Cardiac fibroblast (primary cell): ENCODE measurements at regions not wholly inside any gene's neighbourhood (a gene's known extent, or its start where the extent isn't known, plus 50 kb on each side); places are given as distances from the start of the nearest gene placed in this dataset.

Experiments used
- DNase-seq, 2 donors: peaks; one replicate each; pipeline versions ENCODE4 v3.0.0 to v3.0.0-alpha.2; 2010; ENCODE audit warnings: low read depth in 2 of 2
- H3K4me3 ChIP-seq, 2 donors: replicated peaks in 1 of 2; 1 replicate in 1 of 2; 2 replicates in 1 of 2; pipeline ENCODE4 v1.5.1; 2011; ENCODE audit warnings: low read depth in 2 of 2, low read length in 2 of 2, mild to moderate bottlenecking in 2 of 2, moderate library complexity in 1 of 2
- CTCF ChIP-seq: IDR thresholded peaks from one replicate; pipeline ENCODE4 v1.5.1; 2011; ENCODE audit warnings: low read depth, mild to moderate bottlenecking, low read length, inconsistent platforms

GRCh38 chr1:38527373-38527966 lies 332.1 kb downstream of the RRAGC start:
- no peak for DNase-seq
- H3K4me3 ChIP-seq, result no peak overlapping the region
- no peak for TF ChIP-seq CTCF

- no peak for DNase-seq
- TF ChIP-seq CTCF, result no peak
- H3K4me3 ChIP-seq, result no peak overlapping the region
These were observed 333.5 kb downstream of the RRAGC start for GRCh38 chr1:38526046-38526445.

GRCh38 chr1:38525343-38526043 lies 334.1 kb downstream of the RRAGC start:
- no peak for TF ChIP-seq CTCF

GRCh38 chr1:38524025-38524641 lies 335.4 kb downstream of the RRAGC start:
- no peak overlapping the region for H3K4me3 ChIP-seq
- DNase-seq, result no peak
- TF ChIP-seq CTCF, result no peak

More at GRCh38 chr1:38525343-38526043, 334.1 kb downstream of the RRAGC start:
- H3K4me3 ChIP-seq, result no peak overlapping the region
- no peak for DNase-seq

- no peak overlapping the region for H3K4me3 ChIP-seq
- TF ChIP-seq CTCF, result no peak
- DNase-seq, result no peak
These were observed 336.0 kb downstream of the RRAGC start for GRCh38 chr1:38523568-38523939.

GRCh38 chr1:38522915-38523567 lies 336.5 kb downstream of the RRAGC start:
- TF ChIP-seq CTCF, result no peak
- DNase-seq, result no peak
- no peak overlapping the region for H3K4me3 ChIP-seq
